GM23338 (cell line): ENCODE measurements at regions not wholly inside any gene's neighbourhood (a gene's known extent, or its start where the extent isn't known, plus 50 kb on each side); places are given as distances from the start of the nearest gene placed in this dataset.
A peak's percentile ranks its signal among the peaks of the same experiment; 100 is the strongest.

Experiments used
- ATAC-seq: fragments of 200-7000 bp; cut with Tn5 transposase; 3 replicates; pipeline ENCODE4 v1.9.1; 2020
- DNase-seq: peaks from one replicate; pipeline ENCODE4 v3.0.0-alpha.2; 2015; ENCODE audit warnings: low spot score
- H2AFZ ChIP-seq: fragments of 200-600 bp; sonication (generic); 2 replicates; pipeline ENCODE4 v1.8.0; 2016; ENCODE audit warnings: antibody characterized with exemption, mild to moderate bottlenecking, moderate library complexity
- H3F3A ChIP-seq: fragments of 200-600 bp; sonication (generic); replicated peaks from 2 replicates; pipeline ENCODE4 v1.8.0; 2017; ENCODE audit warnings: antibody characterized with exemption, mixed run types, low read depth
- H3K27ac ChIP-seq: fragments of 200-600 bp; sonication (generic); 2 replicates; pipeline ENCODE4 v1.6.1; 2016; ENCODE audit warnings: low read depth
- H3K27me3 ChIP-seq: fragments of 200-600 bp; sonication (generic); 2 replicates; pipeline ENCODE4 v1.8.0; 2016; ENCODE audit warnings: mild to moderate bottlenecking, mixed run types, moderate library complexity; ENCODE audit not compliant: insufficient read depth
- H3K36me3 ChIP-seq: fragments of 200-600 bp; sonication (generic); 2 replicates; pipeline ENCODE4 v1.8.0; 2016; ENCODE audit warnings: mild to moderate bottlenecking; ENCODE audit not compliant: insufficient read depth
- H3K4me1 ChIP-seq: fragments of 200-600 bp; sonication (generic); 2 replicates; pipeline ENCODE4 v1.8.0; 2016; ENCODE audit warnings: mild to moderate bottlenecking, moderate library complexity; ENCODE audit not compliant: insufficient read depth
- H3K4me2 ChIP-seq: fragments of 200-600 bp; sonication (generic); 2 replicates; pipeline ENCODE4 v1.7.1; 2017; ENCODE audit warnings: mixed run types
- H3K4me3 ChIP-seq: fragments of 200-600 bp; sonication (generic); 2 replicates; pipeline ENCODE4 v1.6.1; 2016; ENCODE audit warnings: mixed run types
- H3K79me2 ChIP-seq: fragments of 200-600 bp; sonication (generic); replicated peaks from 2 replicates; pipeline ENCODE4 v1.8.0; 2017; ENCODE audit warnings: mild to moderate bottlenecking; ENCODE audit not compliant: insufficient read depth
- H3K9me2 ChIP-seq: fragments of 200-600 bp; sonication (generic); 2 replicates; pipeline ENCODE4 v1.8.0; 2017; ENCODE audit not compliant: insufficient read depth
- H4K20me1 ChIP-seq: fragments of 200-600 bp; sonication (generic); replicated peaks from 2 replicates; pipeline ENCODE4 v1.8.0; 2017; ENCODE audit warnings: mild to moderate bottlenecking; ENCODE audit not compliant: insufficient read depth
- H3K27ac Mint-ChIP-seq: 2 replicates; pipeline ENCODE4 v1.8.0; 2020; ENCODE audit warnings: inconsistent platforms, mild to moderate bottlenecking, moderate library complexity, mixed read lengths
- H3K27me3 Mint-ChIP-seq: 3 replicates; pipeline ENCODE4 v1.8.0; 2022; ENCODE audit warnings: low read depth, mild to moderate bottlenecking, moderate library complexity, mixed read lengths, inconsistent platforms; ENCODE audit not compliant: insufficient read depth, poor library complexity
- H3K36me3 Mint-ChIP-seq: 3 replicates; pipeline ENCODE4 v1.8.0; 2021; ENCODE audit warnings: low read depth, mild to moderate bottlenecking, inconsistent platforms, moderate library complexity, mixed read lengths
- H3K4me1 Mint-ChIP-seq: 3 replicates; pipeline ENCODE4 v1.8.0; 2020; ENCODE audit warnings: mild to moderate bottlenecking, inconsistent platforms, mixed read lengths
- H3K4me3 Mint-ChIP-seq: 3 replicates; pipeline ENCODE4 v1.8.0; 2021; ENCODE audit warnings: moderate library complexity, mild to moderate bottlenecking, inconsistent platforms, mixed read lengths
- H3K9me3 Mint-ChIP-seq: 3 replicates; pipeline ENCODE4 v1.8.0; 2020; ENCODE audit warnings: moderate library complexity, mild to moderate bottlenecking, inconsistent platforms, mixed read lengths
- CREB1 ChIP-seq: fragments of 250-450 bp; sonication (Bioruptor Pico); IDR thresholded peaks from 2 replicates; pipeline ENCODE4 v1.5.0; 2020; ENCODE audit warnings: low read depth, mild to moderate bottlenecking, moderate library complexity
- CTCF ChIP-seq, 2 experiments: fragments of 200-600 bp in 1 of 2; sonication (generic) in 1 of 2; conservative IDR thresholded peaks; 2 replicates each; pipeline versions ENCODE4 v1.5.1 to v1.6.1; 2016 to 2017; ENCODE audit warnings: antibody characterized with exemption in 2 of 2, low read depth in 2 of 2, mild to moderate bottlenecking in 2 of 2, moderate library complexity in 1 of 2
- EZH2phosphoT487 ChIP-seq: fragments of 200-600 bp; sonication (generic); IDR thresholded peaks from one replicate; pipeline ENCODE4 v1.8.1; 2018; ENCODE audit warnings: antibody characterized with exemption; ENCODE audit not compliant: unreplicated experiment
- NANOG ChIP-seq: IDR thresholded peaks from 2 replicates; pipeline ENCODE4 v1.6.1; 2016; ENCODE audit warnings: antibody characterized with exemption, borderline replicate concordance
- POLR2AphosphoS5 ChIP-seq: IDR thresholded peaks from 2 replicates; pipeline ENCODE4 v1.6.1; 2016; ENCODE audit warnings: antibody characterized with exemption, low read depth
- REST ChIP-seq: IDR thresholded peaks from one replicate; pipeline ENCODE4 v1.6.1; 2018; ENCODE audit warnings: antibody characterized with exemption; ENCODE audit not compliant: unreplicated experiment
- STAT1 ChIP-seq: IDR thresholded peaks from one replicate; pipeline ENCODE4 v1.6.1; 2016; ENCODE audit warnings: antibody characterized with exemption; ENCODE audit not compliant: unreplicated experiment
- ZNF114 ChIP-seq: fragments of 250-450 bp; sonication (Bioruptor Pico); IDR thresholded peaks from 2 replicates; pipeline ENCODE4 v1.5.0; 2020; ENCODE audit warnings: mild to moderate bottlenecking, moderate library complexity

GRCh38 chr6:167507376-167507945, 182.6 kb downstream of the TTLL2 start:
- no peaks in the 10 kb centered on the region for H3F3A ChIP-seq
- H3K36me3 ChIP-seq = no peaks in the 10 kb centered on the region
- no peaks in the 10 kb centered on the region for H4K20me1 ChIP-seq
- H3K4me1 ChIP-seq = no peaks in the 10 kb centered on the region
- Mint-ChIP-seq H3K4me1 (peaks cover 3% of the 10 kb centered on the region; the same call in 1 of the 3 replicates), H3K27me3 (peaks cover 10% of the 10 kb centered on the region), H3K4me3 (no peak overlapping the region), H3K36me3 (no peaks in the 10 kb centered on the region), H3K9me3 (no peaks in the 10 kb centered on the region; the same call in 2 of the 3 replicates), H3K27ac (no peak overlapping the region)
- no peaks in the 10 kb centered on the region for H3K79me2 ChIP-seq
- no peak for DNase-seq
- no peak overlapping the region for H3K27ac ChIP-seq
- ATAC-seq = no peak
- H3K9me2 ChIP-seq = no peaks in the 10 kb centered on the region
- no peak overlapping the region for H2AFZ ChIP-seq
- H3K27me3 ChIP-seq = no peaks in the 10 kb centered on the region
- no peak for TF ChIP-seq CREB1 (CRISPR knock-in tag)
- TF ChIP-seq REST = no peak
- no peak for TF ChIP-seq CTCF (conservative IDR thresholded peaks at IDR 0.05; ENCODE audit: low read depth in 2 of 2)
- no peak for TF ChIP-seq ZNF114 (CRISPR knock-in tag)
- no peak for TF ChIP-seq EZH2phosphoT487
- H3K4me3 ChIP-seq = no peak overlapping the region
- H3K4me2 ChIP-seq = no peak overlapping the region

GRCh38 chr6:167508919-167509852, 184.3 kb downstream of the TTLL2 start:
- Histone ChIP-seq H3K36me3 (no peaks in the 10 kb centered on the region), H3F3A (no peaks in the 10 kb centered on the region), H4K20me1 (no peaks in the 10 kb centered on the region), H3K4me3 (no peak overlapping the region), H3K27ac (no peak overlapping the region), H3K9me2 (no peaks in the 10 kb centered on the region), H3K79me2 (no peaks in the 10 kb centered on the region), H3K27me3 (no peaks in the 10 kb centered on the region), H3K4me1 (no peaks in the 10 kb centered on the region), H2AFZ (peak overlapping the region; percentile 72; the same call in 1 of the 2 replicates), H3K4me2 (no peak overlapping the region)
- H3K36me3 Mint-ChIP-seq = no peaks in the 10 kb centered on the region
- H3K4me3 Mint-ChIP-seq = no peak overlapping the region
- ATAC-seq (peak; percentile 40; the same call in 2 of the 3 replicates), DNase-seq (no peak)
- H3K9me3 Mint-ChIP-seq = no peaks in the 10 kb centered on the region; the same call in 2 of the 3 replicates
- peaks cover 5% of the 10 kb centered on the region for H3K27me3 Mint-ChIP-seq
- peaks cover 3% of the 10 kb centered on the region; the same call in 1 of the 3 replicates for H3K4me1 Mint-ChIP-seq
- no peak overlapping the region for H3K27ac Mint-ChIP-seq
- TF ChIP-seq STAT1 (no peak), CREB1 (CRISPR knock-in tag) (no peak), CTCF (conservative IDR thresholded peaks at IDR 0.05; ENCODE audit: low read depth in 2 of 2) (no peak), NANOG (no peak), POLR2AphosphoS5 (no peak)
